PFSK-1 (cell line): ENCODE measurements at regions not wholly inside any gene's neighbourhood (a gene's known extent, or its start where the extent isn't known, plus 50 kb on each side); places are given as distances from the start of the nearest gene placed in this dataset.

Experiments
- POLR2AphosphoS5 ChIP-seq: IDR thresholded peaks from 2 replicates; pipeline ENCODE4 v1.6.1; 2012; ENCODE audit warnings: low read depth, mild to moderate bottlenecking, control low read depth, low read length, moderate library complexity
- SIN3A ChIP-seq: IDR thresholded peaks from 2 replicates; pipeline ENCODE4 v1.6.1; 2012; ENCODE audit warnings: mild to moderate bottlenecking, low read length, moderate library complexity, borderline replicate concordance; ENCODE audit not compliant: insufficient read depth

GRCh38 chr1:4120557-4121292 is 220.7 kb upstream of the C1orf174 start:
- TF ChIP-seq POLR2AphosphoS5 (no peak), SIN3A (no peak)
